ENCODE measurements at regions not wholly inside any gene's neighbourhood (a gene's known extent, or its start where the extent isn't known, plus 50 kb on each side); places are given as distances from the start of the nearest gene placed in this dataset.

GRCh38 chr15:39228889-39229288 lies 352.0 kb upstream of the THBS1 start:
- H3K27me3 ChIP-seq (ENCODE audit: control insufficient read depth in 2 of 2, insufficient read depth in 2 of 2, low read length in 2 of 2): no peaks in the 10 kb centered on the region
- no peak overlapping the region for H3K27ac ChIP-seq (ENCODE audit: low read depth in 1 of 2, low read length in 2 of 2)
- H3K79me2 ChIP-seq (ENCODE audit: insufficient read depth, low read length): no peaks in the 10 kb centered on the region
- no peak overlapping the region for H3K9ac ChIP-seq (ENCODE audit: insufficient read depth, low read length, poor library complexity, severe bottlenecking)
- no peak for DNase-seq
- Mint-ChIP-seq H3K4me1 (peaks cover 4% of the 10 kb centered on the region), H3K27me3 (ENCODE audit: low read depth in 3 of 3) (peaks cover 0 to 5% (median 1%) of the 10 kb centered on the region in 3 donors), H3K4me3 (no peak overlapping the region), H3K9me3 (peaks cover 0 to 18% (median 9%) of the 10 kb centered on the region in 7 donors), H3K27ac (no peak overlapping the region), H3K36me3 (no peaks in the 10 kb centered on the region)
- no peak for TF ChIP-seq CTCF (IDR thresholded peaks at IDR 0.05)
- peaks cover 0 to 10% of the 10 kb centered on the region in 2 donors for H3K9me3 ChIP-seq (replicated peaks in 1 of 2; ENCODE audit: control insufficient read depth in 1 of 2, insufficient read depth in 1 of 2, low read length in 2 of 2)
- no peaks in the 10 kb centered on the region for H3K4me1 ChIP-seq (ENCODE audit: control insufficient read depth in 1 of 2, insufficient read depth in 2 of 2, low read length in 2 of 2)
- intact Hi-C loops (cut with micrococcal nuclease): no loop called here
- WGBS (ENCODE audit: insufficient coverage): no CpG with 5 or more reads among the region's 1 CpG
- H3K36me3 ChIP-seq (replicated peaks in 1 of 2; ENCODE audit: control insufficient read depth in 1 of 2, insufficient read depth in 2 of 2, low read length in 2 of 2): no peaks in the 10 kb centered on the region
- no peak overlapping the region for H2AFZ ChIP-seq (ENCODE audit: insufficient read depth, low read depth, low read length, poor library complexity, severe bottlenecking)
- no peak overlapping the region for H3K4me3 ChIP-seq (replicated peaks in 1 of 3; ENCODE audit: low read depth in 2 of 3, low read length in 3 of 3)
- H3K4me2 ChIP-seq (replicated peaks; ENCODE audit: extremely low read depth, low read length, poor library complexity, severe bottlenecking): no peak overlapping the region
- no peaks in the 10 kb centered on the region for H4K20me1 ChIP-seq (ENCODE audit: insufficient read depth, low read length)

- whole genome bisulfite sequencing (ENCODE audit: insufficient coverage): 93% methylated on average over 3 of the region's 8 CpGs
- Histone ChIP-seq H3K4me1 (ENCODE audit: control insufficient read depth in 1 of 2, insufficient read depth in 2 of 2, low read length in 2 of 2) (no peaks in the 10 kb centered on the region), H2AFZ (ENCODE audit: insufficient read depth, low read depth, low read length, poor library complexity, severe bottlenecking) (no peak overlapping the region), H3K79me2 (ENCODE audit: insufficient read depth, low read length) (no peaks in the 10 kb centered on the region), H3K4me3 (replicated peaks in 1 of 3; ENCODE audit: low read depth in 2 of 3, low read length in 3 of 3) (no peak overlapping the region), H3K9me3 (replicated peaks in 1 of 2; ENCODE audit: control insufficient read depth in 1 of 2, insufficient read depth in 1 of 2, low read length in 2 of 2) (peaks cover 0 to 7% of the 10 kb centered on the region in 2 donors), H3K27ac (ENCODE audit: low read depth in 1 of 2, low read length in 2 of 2) (no peak overlapping the region), H3K36me3 (replicated peaks in 1 of 2; ENCODE audit: control insufficient read depth in 1 of 2, insufficient read depth in 2 of 2, low read length in 2 of 2) (no peaks in the 10 kb centered on the region), H4K20me1 (ENCODE audit: insufficient read depth, low read length) (no peaks in the 10 kb centered on the region), H3K4me2 (replicated peaks; ENCODE audit: extremely low read depth, low read length, poor library complexity, severe bottlenecking) (no peak overlapping the region), H3K27me3 (ENCODE audit: control insufficient read depth in 2 of 2, insufficient read depth in 2 of 2, low read length in 2 of 2) (no peaks in the 10 kb centered on the region), H3K9ac (ENCODE audit: insufficient read depth, low read length, poor library complexity, severe bottlenecking) (no peak overlapping the region)
- no peak overlapping the region for H3K4me3 Mint-ChIP-seq
- H3K4me1 Mint-ChIP-seq: peaks cover 8% of the 10 kb centered on the region
- intact Hi-C loops (cut with micrococcal nuclease): no loop called here
- DNase-seq: no peak
- H3K27ac Mint-ChIP-seq: no peak overlapping the region
- peaks cover 0 to 15% (median 8%) of the 10 kb centered on the region in 7 donors for H3K9me3 Mint-ChIP-seq
- no peaks in the 10 kb centered on the region for H3K36me3 Mint-ChIP-seq
- H3K27me3 Mint-ChIP-seq (ENCODE audit: low read depth in 3 of 3): peaks cover 0 to 3% (median 0%) of the 10 kb centered on the region in 3 donors
- no peak for TF ChIP-seq CTCF (IDR thresholded peaks at IDR 0.05)
These were observed 350.5 kb upstream of the THBS1 start for GRCh38 chr15:39230205-39230907.
